ENCODE measurements at regions not wholly inside any gene's neighbourhood (a gene's known extent, or its start where the extent isn't known, plus 50 kb on each side); places are given as distances from the start of the nearest gene placed in this dataset.
"Not testable (repeated sequence)": the region's sequence is repeated elsewhere in the genome, so short reads cannot be mapped to it uniquely, and the experiment has no call there.

DNA sequence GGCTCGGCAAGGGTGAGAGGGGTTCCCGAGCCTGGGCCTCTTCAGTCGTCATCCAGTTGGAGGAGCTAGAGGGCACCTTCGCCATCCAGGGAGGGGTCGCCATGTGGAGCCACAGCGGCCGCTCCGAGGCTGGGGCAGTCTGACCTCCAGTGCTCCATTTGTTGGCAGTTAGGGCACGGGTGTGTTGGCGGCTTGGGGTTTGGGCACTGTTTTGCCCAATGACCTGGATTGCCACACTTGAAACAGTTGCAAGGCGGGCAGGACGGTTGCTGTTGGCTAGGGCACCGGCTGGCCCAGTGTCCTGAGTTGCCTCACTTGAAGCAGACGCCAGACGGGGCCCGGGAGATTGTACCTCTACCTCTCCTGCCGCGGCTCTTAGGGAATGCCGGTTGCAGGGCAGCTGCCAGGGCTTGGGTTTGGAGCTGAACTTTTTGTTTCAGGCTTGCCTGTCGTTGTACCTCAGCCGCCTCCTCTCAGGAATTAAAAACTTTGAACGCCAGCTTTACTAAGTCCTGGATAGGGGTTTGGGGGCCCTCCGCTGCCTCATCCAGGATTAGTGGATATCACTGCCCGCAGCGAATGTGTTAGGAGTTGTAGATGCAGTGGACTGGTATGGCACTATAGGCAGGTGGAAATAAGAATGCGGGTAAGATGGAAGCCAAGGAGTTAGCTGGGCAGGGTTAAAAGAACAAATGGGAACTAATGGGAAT, 639.9 kb upstream of the DPP6 start:
- not testable (repeated sequence) for DNase-seq

GRCh38 chr7:153412824-153413198, 639.4 kb upstream of the DPP6 start:
- DNase-seq = not testable (repeated sequence)

DNA sequence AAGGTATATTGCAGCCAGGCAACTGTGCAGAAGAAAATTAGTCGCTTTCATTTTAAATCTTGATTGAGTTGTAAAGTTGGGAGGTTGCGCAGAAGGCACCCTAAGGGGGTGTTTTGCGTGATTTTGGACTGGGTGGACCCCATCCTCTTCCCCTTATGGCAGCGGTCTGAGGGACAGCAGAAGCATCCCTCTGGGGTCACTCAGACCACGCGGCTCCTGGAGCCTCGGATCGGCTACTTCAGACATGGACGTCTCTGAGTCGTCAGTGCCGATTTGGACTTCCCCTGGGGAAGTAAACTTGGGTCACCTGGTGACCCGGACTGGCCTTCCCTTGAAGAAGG, 639.0 kb upstream of the DPP6 start:
- no peak for DNase-seq

DNA sequence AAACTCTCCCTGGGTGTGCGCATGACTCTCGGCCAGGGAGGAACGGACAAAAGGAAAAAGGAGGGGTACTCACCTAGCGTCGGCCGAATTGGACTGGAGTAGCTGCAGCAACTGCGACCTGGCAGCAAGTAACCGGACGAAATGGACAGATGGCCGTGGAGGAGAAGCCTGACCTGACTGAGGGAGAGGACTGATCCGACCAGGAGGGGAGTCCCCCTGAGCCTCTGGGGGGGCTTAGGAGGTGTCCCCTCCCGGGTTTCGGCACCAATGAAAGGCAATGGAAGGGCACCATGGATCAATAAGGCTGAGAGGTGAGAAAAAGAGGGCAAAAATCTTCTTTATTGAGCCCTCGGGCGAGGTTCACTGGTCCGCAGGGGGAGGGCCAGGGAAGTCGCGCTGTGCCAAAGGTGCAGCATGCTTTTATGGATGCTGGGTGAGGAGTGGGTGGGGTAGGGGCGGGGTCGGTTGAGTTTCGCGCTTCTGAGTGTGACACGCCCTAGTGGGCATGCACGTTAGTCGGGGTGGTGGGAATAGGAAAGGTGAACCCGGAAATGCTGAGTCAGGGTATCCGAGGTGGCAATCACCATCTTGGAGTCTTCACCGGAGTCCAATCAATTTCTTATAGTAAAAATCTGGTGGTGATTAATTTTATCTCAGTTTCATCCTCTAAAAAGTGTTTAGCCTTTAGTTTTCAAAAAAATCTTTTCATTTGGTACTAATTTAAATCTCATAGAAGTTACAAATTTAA, 638.5 kb upstream of the DPP6 start:
- no peak for DNase-seq

DNA sequence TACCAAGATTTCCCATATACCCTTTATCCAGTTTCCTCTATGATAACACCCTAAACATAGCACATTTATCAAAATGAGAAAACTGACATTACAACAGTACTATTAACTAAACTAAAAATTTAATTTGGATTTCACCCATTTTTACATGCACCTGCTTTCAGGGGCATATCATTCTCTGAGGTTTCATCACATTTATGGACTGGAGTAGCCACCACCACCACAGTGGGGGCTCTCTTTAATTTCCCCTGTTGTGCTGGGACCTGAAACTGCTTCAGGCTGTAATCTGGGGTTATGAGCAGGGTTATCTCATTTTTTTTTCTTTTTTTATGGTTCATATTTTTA, 637.9 kb upstream of the DPP6 start:
- DNase-seq = no peak

- DNase-seq = no peak
Measured at GRCh38 chr7:153415632-153416031, 636.6 kb upstream of the DPP6 start.

DNA sequence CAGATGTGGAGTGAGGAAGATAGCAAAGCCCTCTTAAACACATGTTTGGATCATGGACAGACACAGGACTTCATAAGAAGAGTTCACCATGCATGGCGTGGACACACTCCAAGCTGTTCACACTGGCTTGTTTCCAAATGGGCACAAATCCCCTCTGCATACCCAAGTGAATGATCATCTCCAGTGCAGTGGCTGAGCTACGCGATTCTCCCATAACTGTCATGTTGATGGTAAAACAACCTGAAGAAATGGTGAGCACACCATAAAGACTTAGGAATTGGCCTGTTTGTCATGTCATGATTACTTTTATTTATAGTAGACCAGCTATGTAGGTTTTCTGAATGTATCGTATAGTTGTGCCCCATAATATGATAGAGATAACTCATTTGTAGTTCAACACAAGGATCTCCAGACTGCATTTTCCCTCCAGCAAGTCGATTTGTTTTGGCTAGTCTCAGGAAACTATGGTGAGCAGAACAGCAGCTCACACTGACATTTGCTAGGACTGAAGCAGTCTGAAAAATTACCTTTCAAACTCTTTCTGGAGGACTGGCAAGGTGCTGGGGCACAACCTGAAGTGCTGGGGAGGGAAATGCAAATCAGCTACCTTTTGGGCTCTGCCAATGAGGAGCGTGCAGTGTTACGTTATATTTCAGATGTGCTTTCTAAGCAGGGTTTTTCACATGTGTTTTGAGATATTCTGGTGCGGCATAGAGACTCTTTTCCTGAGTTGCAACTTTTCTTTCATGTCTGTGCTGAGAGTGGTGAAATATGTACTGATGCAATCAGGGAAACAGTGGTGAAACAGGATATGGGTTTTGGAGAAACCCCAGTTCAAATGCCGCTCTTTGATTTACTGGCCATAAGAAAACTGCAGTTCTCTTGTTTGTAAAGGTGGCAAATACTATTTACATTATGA, 629.6 kb upstream of the DPP6 start:
- no peak for DNase-seq

GRCh38 chr7:153423210-153423590, 629.0 kb upstream of the DPP6 start:
- DNase-seq = no peak

DNA sequence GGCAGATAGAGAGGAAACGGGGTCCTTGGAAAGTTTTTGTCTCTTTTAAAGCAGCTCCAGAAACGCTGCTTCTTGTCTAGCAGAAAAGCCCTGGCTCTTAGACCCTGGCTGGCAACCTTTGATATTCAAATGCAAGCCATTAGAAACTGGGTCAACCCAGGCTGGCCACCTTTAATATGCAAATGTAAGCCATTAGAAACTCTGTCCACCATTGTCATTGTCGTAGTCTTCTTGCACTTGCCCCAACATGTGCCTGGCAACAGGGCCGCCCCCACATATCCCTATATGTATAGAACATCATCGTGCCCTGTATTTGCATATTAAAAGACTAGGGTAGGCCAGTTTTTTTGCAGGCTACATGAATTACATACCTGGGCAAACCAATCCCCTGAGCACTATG, 621.3 kb upstream of the DPP6 start:
- DNase-seq = no peak

GRCh38 chr7:153432063-153432462, 620.1 kb upstream of the DPP6 start:
- DNase-seq = no peak

- no peak for DNase-seq
Measured at GRCh38 chr7:153433223-153433622, 619.0 kb upstream of the DPP6 start.

GRCh38 chr7:153440715-153441114, 611.5 kb upstream of the DPP6 start:
- no peak for DNase-seq

- no peak for DNase-seq
Measured at GRCh38 chr7:153443032-153443701, 609.0 kb upstream of the DPP6 start.

- DNase-seq = no peak
Measured at GRCh38 chr7:153444641-153445040, 607.6 kb upstream of the DPP6 start.

- DNase-seq = no peak
Measured at GRCh38 chr7:153445641-153446040, 606.6 kb upstream of the DPP6 start.

DNA sequence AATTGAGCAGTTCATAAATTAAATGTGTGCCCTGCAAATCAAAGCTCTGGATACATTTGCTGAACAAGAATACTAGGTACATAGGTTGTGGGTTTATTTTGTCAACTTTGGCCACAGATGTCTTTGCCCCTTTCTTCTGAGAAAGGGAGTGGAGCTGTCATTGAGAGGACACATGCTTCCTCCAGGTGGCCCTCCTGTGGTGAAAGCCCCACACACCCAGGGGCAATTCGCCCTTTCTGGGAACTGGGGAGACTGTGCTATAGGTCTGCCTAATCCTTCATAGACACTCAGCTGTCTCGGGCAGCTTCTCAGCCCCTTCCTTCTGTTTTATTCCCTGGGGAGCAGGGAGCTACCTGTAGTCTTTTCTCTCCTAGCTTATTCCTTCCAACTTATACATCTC, 605.7 kb upstream of the DPP6 start:
- no peak for DNase-seq

DNA sequence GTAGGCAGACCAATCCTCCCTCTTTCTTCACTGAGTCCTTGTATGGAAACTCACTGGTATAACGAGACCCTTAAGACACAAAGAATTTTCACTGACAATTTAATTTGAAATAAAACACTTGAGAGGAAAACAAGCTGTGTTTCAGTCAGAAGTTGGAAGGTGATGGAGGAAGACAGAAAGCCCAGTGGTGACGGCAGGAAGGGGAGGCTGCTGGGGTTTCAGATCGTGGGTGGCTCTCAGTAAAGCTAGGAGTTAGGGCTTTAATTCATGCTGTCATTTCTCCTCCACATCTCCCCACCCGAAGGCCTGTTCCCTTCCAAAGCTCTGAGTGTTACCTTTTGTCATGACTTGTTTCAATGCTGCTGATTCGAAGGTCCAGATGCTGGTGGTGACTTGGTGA, 605.2 kb upstream of the DPP6 start:
- DNase-seq = no peak

DNA sequence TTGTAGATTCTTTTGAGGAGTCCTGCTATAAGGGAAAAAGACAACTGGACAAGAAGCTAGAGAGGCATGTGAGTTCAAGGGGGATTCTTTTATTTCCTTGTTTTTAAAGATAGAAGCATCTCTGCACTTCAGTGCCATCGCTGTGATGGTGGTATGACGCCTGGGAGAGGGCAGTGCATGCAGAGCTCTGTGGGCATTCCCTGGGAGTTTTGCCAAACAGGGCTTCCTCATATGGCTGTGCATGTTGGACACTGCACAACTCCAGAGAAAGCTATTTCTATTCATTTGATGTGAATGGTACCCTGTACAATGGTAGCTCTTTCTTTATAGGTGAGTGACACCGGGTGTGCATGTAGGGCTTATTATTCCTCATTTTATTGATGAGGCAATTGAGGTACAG, 599.5 kb upstream of the DPP6 start:
- no peak for DNase-seq

GRCh38 chr7:153454306-153454705, 597.9 kb upstream of the DPP6 start:
- no peak for DNase-seq

DNA sequence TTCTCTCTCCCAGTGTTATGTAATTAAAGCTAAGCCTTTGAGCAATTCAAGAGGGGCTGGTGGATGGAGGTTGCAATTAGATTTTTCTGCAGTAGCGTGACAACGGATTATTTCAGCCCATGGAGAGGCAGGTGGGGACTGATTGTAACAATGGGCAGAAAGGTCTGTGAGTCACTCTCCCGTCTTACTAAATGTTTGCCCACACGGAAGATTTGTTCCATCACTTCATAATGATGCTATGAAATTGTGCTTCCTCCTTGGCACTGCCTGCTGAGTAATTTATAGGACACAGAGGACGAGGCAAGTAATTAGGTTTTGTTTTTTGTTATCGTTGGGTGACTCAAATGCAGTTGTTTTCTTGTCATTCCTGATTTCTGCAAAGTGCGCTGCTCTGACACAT, 594.5 kb upstream of the DPP6 start:
- no peak for DNase-seq

- DNase-seq = no peak
Measured at GRCh38 chr7:153470004-153470671, 582.1 kb upstream of the DPP6 start.

- DNase-seq = no peak
Measured at GRCh38 chr7:153472516-153472915, 579.7 kb upstream of the DPP6 start.

DNA sequence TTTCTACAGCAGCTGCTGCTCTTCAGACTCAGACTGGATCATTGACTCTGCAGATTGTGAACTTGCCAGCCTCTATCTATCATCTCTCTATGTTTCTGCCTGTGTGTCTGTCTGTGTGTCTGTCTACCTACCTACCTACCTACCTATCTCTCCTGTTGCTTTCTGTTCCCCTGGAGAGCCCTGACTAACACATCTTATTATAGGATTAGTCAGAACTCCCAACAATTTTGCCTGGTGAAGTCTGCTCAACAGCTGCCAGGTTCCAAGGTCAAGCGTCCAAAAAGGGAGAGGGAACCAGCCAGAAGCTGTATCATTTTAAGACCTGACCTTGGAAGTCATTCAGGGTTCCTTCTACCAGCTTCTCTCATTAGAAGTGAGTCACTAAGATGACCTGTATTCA, 579.0 kb upstream of the DPP6 start:
- DNase-seq = no peak

Data from NCI-H1694 (cell line).